ENCODE measurements at regions not wholly inside any gene's neighbourhood (a gene's known extent, or its start where the extent isn't known, plus 50 kb on each side); places are given as distances from the start of the nearest gene placed in this dataset.

DNA sequence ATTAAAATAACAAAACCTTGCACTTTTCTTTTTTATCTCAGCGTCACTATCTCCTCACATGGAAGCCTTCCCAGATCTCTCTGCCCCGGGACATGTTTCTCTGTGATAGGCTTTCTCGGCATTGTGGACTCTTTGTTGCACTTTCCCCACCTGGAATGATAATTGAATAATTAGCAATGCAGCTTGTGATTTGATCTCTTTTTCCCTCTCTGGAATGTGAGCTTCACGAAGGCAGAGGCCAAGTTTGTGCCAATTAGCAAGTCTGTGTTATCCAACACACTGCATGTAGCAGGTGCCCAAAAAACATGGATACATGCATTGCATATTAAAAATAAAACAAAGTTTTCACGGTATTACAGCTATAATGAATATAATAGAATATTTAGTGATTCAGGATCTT is 431.2 kb downstream of the HAPSTR1 start:
- TF ChIP-seq, protein P1, sequence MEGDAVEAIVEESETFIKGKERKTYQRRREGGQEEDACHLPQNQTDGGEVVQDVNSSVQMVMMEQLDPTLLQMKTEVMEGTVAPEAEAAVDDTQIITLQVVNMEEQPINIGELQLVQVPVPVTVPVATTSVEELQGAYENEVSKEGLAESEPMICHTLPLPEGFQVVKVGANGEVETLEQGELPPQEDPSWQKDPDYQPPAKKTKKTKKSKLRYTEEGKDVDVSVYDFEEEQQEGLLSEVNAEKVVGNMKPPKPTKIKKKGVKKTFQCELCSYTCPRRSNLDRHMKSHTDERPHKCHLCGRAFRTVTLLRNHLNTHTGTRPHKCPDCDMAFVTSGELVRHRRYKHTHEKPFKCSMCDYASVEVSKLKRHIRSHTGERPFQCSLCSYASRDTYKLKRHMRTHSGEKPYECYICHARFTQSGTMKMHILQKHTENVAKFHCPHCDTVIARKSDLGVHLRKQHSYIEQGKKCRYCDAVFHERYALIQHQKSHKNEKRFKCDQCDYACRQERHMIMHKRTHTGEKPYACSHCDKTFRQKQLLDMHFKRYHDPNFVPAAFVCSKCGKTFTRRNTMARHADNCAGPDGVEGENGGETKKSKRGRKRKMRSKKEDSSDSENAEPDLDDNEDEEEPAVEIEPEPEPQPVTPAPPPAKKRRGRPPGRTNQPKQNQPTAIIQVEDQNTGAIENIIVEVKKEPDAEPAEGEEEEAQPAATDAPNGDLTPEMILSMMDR (conservative IDR thresholded peaks at IDR 0.05; ENCODE audit: low read depth in 2 of 2) = no peak
- TF ChIP-seq POLR2AphosphoS5 (IDR thresholded peaks at IDR 0.05; ENCODE audit: low read depth) (no peak), EZH2phosphoT487 (IDR thresholded peaks at IDR 0.05; ENCODE audit: unreplicated experiment) (no peak), EZH2 (IDR thresholded peaks at IDR 0.05; ENCODE audit: low read depth, unreplicated experiment) (no peak), CREB1 (CRISPR knock-in tag; IDR thresholded peaks at IDR 0.05; ENCODE audit: low read depth) (no peak), ZNF331 (CRISPR knock-in tag; IDR thresholded peaks at IDR 0.05; ENCODE audit: low read depth) (no peak)
- TF ChIP-seq, protein P2, sequence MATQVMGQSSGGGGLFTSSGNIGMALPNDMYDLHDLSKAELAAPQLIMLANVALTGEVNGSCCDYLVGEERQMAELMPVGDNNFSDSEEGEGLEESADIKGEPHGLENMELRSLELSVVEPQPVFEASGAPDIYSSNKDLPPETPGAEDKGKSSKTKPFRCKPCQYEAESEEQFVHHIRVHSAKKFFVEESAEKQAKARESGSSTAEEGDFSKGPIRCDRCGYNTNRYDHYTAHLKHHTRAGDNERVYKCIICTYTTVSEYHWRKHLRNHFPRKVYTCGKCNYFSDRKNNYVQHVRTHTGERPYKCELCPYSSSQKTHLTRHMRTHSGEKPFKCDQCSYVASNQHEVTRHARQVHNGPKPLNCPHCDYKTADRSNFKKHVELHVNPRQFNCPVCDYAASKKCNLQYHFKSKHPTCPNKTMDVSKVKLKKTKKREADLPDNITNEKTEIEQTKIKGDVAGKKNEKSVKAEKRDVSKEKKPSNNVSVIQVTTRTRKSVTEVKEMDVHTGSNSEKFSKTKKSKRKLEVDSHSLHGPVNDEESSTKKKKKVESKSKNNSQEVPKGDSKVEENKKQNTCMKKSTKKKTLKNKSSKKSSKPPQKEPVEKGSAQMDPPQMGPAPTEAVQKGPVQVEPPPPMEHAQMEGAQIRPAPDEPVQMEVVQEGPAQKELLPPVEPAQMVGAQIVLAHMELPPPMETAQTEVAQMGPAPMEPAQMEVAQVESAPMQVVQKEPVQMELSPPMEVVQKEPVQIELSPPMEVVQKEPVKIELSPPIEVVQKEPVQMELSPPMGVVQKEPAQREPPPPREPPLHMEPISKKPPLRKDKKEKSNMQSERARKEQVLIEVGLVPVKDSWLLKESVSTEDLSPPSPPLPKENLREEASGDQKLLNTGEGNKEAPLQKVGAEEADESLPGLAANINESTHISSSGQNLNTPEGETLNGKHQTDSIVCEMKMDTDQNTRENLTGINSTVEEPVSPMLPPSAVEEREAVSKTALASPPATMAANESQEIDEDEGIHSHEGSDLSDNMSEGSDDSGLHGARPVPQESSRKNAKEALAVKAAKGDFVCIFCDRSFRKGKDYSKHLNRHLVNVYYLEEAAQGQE (IDR thresholded peaks at IDR 0.05; ENCODE audit: unreplicated experiment) = no peak
- TF ChIP-seq, protein P3, sequence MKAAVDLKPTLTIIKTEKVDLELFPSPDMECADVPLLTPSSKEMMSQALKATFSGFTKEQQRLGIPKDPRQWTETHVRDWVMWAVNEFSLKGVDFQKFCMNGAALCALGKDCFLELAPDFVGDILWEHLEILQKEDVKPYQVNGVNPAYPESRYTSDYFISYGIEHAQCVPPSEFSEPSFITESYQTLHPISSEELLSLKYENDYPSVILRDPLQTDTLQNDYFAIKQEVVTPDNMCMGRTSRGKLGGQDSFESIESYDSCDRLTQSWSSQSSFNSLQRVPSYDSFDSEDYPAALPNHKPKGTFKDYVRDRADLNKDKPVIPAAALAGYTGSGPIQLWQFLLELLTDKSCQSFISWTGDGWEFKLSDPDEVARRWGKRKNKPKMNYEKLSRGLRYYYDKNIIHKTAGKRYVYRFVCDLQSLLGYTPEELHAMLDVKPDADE (IDR thresholded peaks at IDR 0.05) = no peak
